WTC11 (cell line): ENCODE measurements at regions not wholly inside any gene's neighbourhood (a gene's known extent, or its start where the extent isn't known, plus 50 kb on each side); places are given as distances from the start of the nearest gene placed in this dataset.

ENCODE experiments used
- AR ChIP-seq: fragments of 250-450 bp; sonication (Bioruptor Pico); IDR thresholded peaks from 2 replicates; pipeline ENCODE4 v1.9.0; 2021; ENCODE audit warnings: mild to moderate bottlenecking
- ATF6 ChIP-seq: sonication (generic); formaldehyde crosslinking; IDR thresholded peaks from 2 replicates; pipeline ENCODE4 v1.8.1; 2023; ENCODE audit warnings: mild to moderate bottlenecking, missing genetic modification reagents
- CREB1 ChIP-seq: sonication (generic); formaldehyde crosslinking; IDR thresholded peaks from 2 replicates; pipeline ENCODE4 v1.8.0; 2023; ENCODE audit warnings: mild to moderate bottlenecking, missing genetic modification reagents
- CREM ChIP-seq: sonication (generic); formaldehyde crosslinking; IDR thresholded peaks from 2 replicates; pipeline ENCODE4 v1.8.1; 2022; ENCODE audit warnings: mild to moderate bottlenecking, missing genetic modification reagents, moderate library complexity
- CTCF ChIP-seq: fragments of 200-600 bp; IDR thresholded peaks from 2 replicates; pipeline ENCODE4 v1.8.0; 2022; ENCODE audit warnings: antibody characterized with exemption
- FOXJ3 ChIP-seq: sonication (generic); formaldehyde crosslinking; IDR thresholded peaks from 2 replicates; pipeline ENCODE4 v1.9.0; 2021; ENCODE audit warnings: missing genetic modification reagents, mild to moderate bottlenecking, borderline replicate concordance
- MAX ChIP-seq: sonication (generic); formaldehyde crosslinking; IDR thresholded peaks from 2 replicates; pipeline ENCODE4 v1.8.0; 2022; ENCODE audit warnings: mild to moderate bottlenecking, missing genetic modification reagents
- MLX ChIP-seq: sonication (generic); formaldehyde crosslinking; IDR thresholded peaks from 2 replicates; pipeline ENCODE4 v1.8.1; 2023; ENCODE audit warnings: mild to moderate bottlenecking, missing genetic modification reagents, moderate library complexity
- NFE2L1 ChIP-seq: sonication (generic); formaldehyde crosslinking; IDR thresholded peaks from 2 replicates; pipeline ENCODE4 v1.8.1; 2023; ENCODE audit warnings: missing genetic modification reagents
- PREB ChIP-seq: sonication (generic); formaldehyde crosslinking; IDR thresholded peaks from 2 replicates; pipeline ENCODE4 v1.8.1; 2022; ENCODE audit warnings: mild to moderate bottlenecking, missing genetic modification reagents, moderate library complexity, borderline replicate concordance
- ZBTB21 ChIP-seq: sonication (generic); formaldehyde crosslinking; IDR thresholded peaks from 2 replicates; pipeline ENCODE4 v1.8.1; 2023; ENCODE audit warnings: mild to moderate bottlenecking, missing genetic modification reagents, borderline replicate concordance
- ZNF263 ChIP-seq: sonication (generic); formaldehyde crosslinking; IDR thresholded peaks from 2 replicates; pipeline ENCODE4 v1.8.1; 2022; ENCODE audit warnings: low read depth, mild to moderate bottlenecking, moderate library complexity, missing genetic modification reagents

GRCh38 chr7:115618676-115619075 is 411.9 kb downstream of the TFEC start:
- TF ChIP-seq NFE2L1 (CRISPR knock-in tag): no peak
- no peak for TF ChIP-seq CTCF
- no peak for TF ChIP-seq MAX (CRISPR knock-in tag)
- TF ChIP-seq ZNF263 (CRISPR knock-in tag): no peak
- TF ChIP-seq ZBTB21 (CRISPR knock-in tag): no peak
- no peak for TF ChIP-seq MLX
- no peak for TF ChIP-seq PREB
- no peak for TF ChIP-seq ATF6
- TF ChIP-seq CREB1 (CRISPR knock-in tag): no peak
- TF ChIP-seq CREM (CRISPR knock-in tag): no peak
- no peak for TF ChIP-seq AR (CRISPR knock-in tag)
- TF ChIP-seq FOXJ3 (CRISPR knock-in tag): no peak
